ENCODE measurements at regions not wholly inside any gene's neighbourhood (a gene's known extent, or its start where the extent isn't known, plus 50 kb on each side); places are given as distances from the start of the nearest gene placed in this dataset.

GRCh38 chr14:66315098-66315497 is 171.1 kb upstream of the CCDC196 start:
- Histone ChIP-seq H3K27ac (no peak overlapping the region), H3K9me3 (ENCODE audit: low read depth) (peaks cover 7% of the 10 kb centered on the region), H3K4me1 (no peaks in the 10 kb centered on the region), H3K79me2 (ENCODE audit: low read depth) (no peaks in the 10 kb centered on the region), H2AFZ (replicated peaks) (peak overlapping the region; percentile 42), H3K4me2 (no peak overlapping the region), H3F3A (ENCODE audit: low read depth) (no peaks in the 10 kb centered on the region), H3K36me3 (no peaks in the 10 kb centered on the region), H3K4me3 (no peak overlapping the region), H4K20me1 (ENCODE audit: low read depth) (no peaks in the 10 kb centered on the region), H3K27me3 (no peaks in the 10 kb centered on the region), H3K9ac (no peak overlapping the region)
- Mint-ChIP-seq H3K36me3 (no peaks in the 10 kb centered on the region), H3K27ac (peak overlapping the region; percentile 79), H3K4me1 (no peaks in the 10 kb centered on the region), H3K9me3 (peaks cover 5% of the 10 kb centered on the region), H3K27me3 (ENCODE audit: insufficient read depth, low read depth) (peaks cover 4% of the 10 kb centered on the region), H3K4me3 (no peak overlapping the region)
- no peak for DNase-seq (ENCODE audit: low spot score)
- no peak for TF ChIP-seq CTCF (IDR thresholded peaks at IDR 0.05)
- no peak for TF ChIP-seq EZH2phosphoT487 (IDR thresholded peaks at IDR 0.05)
- TF ChIP-seq EZH2 (IDR thresholded peaks at IDR 0.05) = no peak

GRCh38 chr14:66315548-66315947 is 170.6 kb upstream of the CCDC196 start:
- H3K9me3 ChIP-seq (ENCODE audit: low read depth) = peaks cover 7% of the 10 kb centered on the region
- TF ChIP-seq CTCF (IDR thresholded peaks at IDR 0.05) = peak; percentile 29
- TF ChIP-seq EZH2 (IDR thresholded peaks at IDR 0.05) = no peak
- H3K27me3 ChIP-seq = no peaks in the 10 kb centered on the region
- no peaks in the 10 kb centered on the region for H3K36me3 Mint-ChIP-seq
- no peaks in the 10 kb centered on the region for H3K79me2 ChIP-seq (ENCODE audit: low read depth)
- H3K9me3 Mint-ChIP-seq = peaks cover 5% of the 10 kb centered on the region
- H3K36me3 ChIP-seq = no peaks in the 10 kb centered on the region
- H3K27ac ChIP-seq = no peak overlapping the region
- no peak overlapping the region for H3K4me3 ChIP-seq
- DNase-seq (ENCODE audit: low spot score) = peak; percentile 14
- H3K4me1 Mint-ChIP-seq = no peaks in the 10 kb centered on the region
- no peak overlapping the region for H3K27ac Mint-ChIP-seq
- H3K9ac ChIP-seq = no peak overlapping the region
- H3K4me2 ChIP-seq = no peak overlapping the region
- peaks cover 4% of the 10 kb centered on the region for H3K27me3 Mint-ChIP-seq (ENCODE audit: insufficient read depth, low read depth)
- H4K20me1 ChIP-seq (ENCODE audit: low read depth) = no peaks in the 10 kb centered on the region
- H3K4me3 Mint-ChIP-seq = no peak overlapping the region
- H3F3A ChIP-seq (ENCODE audit: low read depth) = no peaks in the 10 kb centered on the region
- H3K4me1 ChIP-seq = no peaks in the 10 kb centered on the region
- peak overlapping the region; percentile 42 for H2AFZ ChIP-seq (replicated peaks)

- no peaks in the 10 kb centered on the region for H3K27me3 ChIP-seq
- Mint-ChIP-seq H3K4me3 (no peak overlapping the region), H3K36me3 (no peaks in the 10 kb centered on the region), H3K27me3 (ENCODE audit: insufficient read depth, low read depth) (peaks cover 7% of the 10 kb centered on the region), H3K4me1 (no peaks in the 10 kb centered on the region), H3K27ac (no peak overlapping the region), H3K9me3 (peaks cover 2% of the 10 kb centered on the region)
- H3K4me1 ChIP-seq = no peaks in the 10 kb centered on the region
- no peak overlapping the region for H3K9ac ChIP-seq
- H3K79me2 ChIP-seq (ENCODE audit: low read depth) = no peaks in the 10 kb centered on the region
- TF ChIP-seq EZH2 (IDR thresholded peaks at IDR 0.05) (no peak), EZH2phosphoT487 (IDR thresholded peaks at IDR 0.05) (no peak), CTCF (IDR thresholded peaks at IDR 0.05) (no peak)
- no peak overlapping the region for H3K4me2 ChIP-seq
- no peak overlapping the region for H3K27ac ChIP-seq
- no peak overlapping the region for H3K4me3 ChIP-seq
- H3K36me3 ChIP-seq = no peaks in the 10 kb centered on the region
- no peaks in the 10 kb centered on the region for H4K20me1 ChIP-seq (ENCODE audit: low read depth)
- no peak for DNase-seq (ENCODE audit: low spot score)
- H3K9me3 ChIP-seq (ENCODE audit: low read depth) = peaks cover 7% of the 10 kb centered on the region
- H3F3A ChIP-seq (ENCODE audit: low read depth) = no peaks in the 10 kb centered on the region
- H2AFZ ChIP-seq (replicated peaks) = no peak overlapping the region
These were observed 163.6 kb upstream of the CCDC196 start for GRCh38 chr14:66322564-66322963.

All from neural progenitor cell (in vitro differentiated cells).